GM18867 (cell line): ENCODE measurements at regions not wholly inside any gene's neighbourhood (a gene's known extent, or its start where the extent isn't known, plus 50 kb on each side); places are given as distances from the start of the nearest gene placed in this dataset.
"Not testable (repeated sequence)": the region's sequence is repeated elsewhere in the genome, so short reads cannot be mapped to it uniquely, and the experiment has no call there.

ENCODE experiments used
- ATAC-seq: cut with Tn5 transposase; IDR thresholded peaks from one replicate; pipeline ENCODE4 v1.9.1; 2021; ENCODE audit warnings: mild to moderate bottlenecking, moderate library complexity; ENCODE audit not compliant: unreplicated experiment

GRCh38 chr4:136007991-136008390 lies 1524.3 kb downstream of the PCDH18 start:
- ATAC-seq, result no peak

GRCh38 chr4:136002316-136002715 lies 1530.0 kb downstream of the PCDH18 start:
- ATAC-seq, result no peak

GRCh38 chr4:136001791-136002190 lies 1530.5 kb downstream of the PCDH18 start:
- ATAC-seq, result no peak

GRCh38 chr4:136000246-136000645 lies 1532.0 kb downstream of the PCDH18 start:
- no peak for ATAC-seq

GRCh38 chr4:135994360-135994759 lies 1537.9 kb downstream of the PCDH18 start:
- no peak for ATAC-seq

- no peak for ATAC-seq
Measured at GRCh38 chr4:135976860-135977259, 1555.4 kb downstream of the PCDH18 start.

- ATAC-seq, result no peak
Measured at GRCh38 chr4:135966936-135967335, 1565.4 kb downstream of the PCDH18 start.

GRCh38 chr4:135963009-135963408 lies 1569.3 kb downstream of the PCDH18 start:
- ATAC-seq, result no peak

- no peak for ATAC-seq
Measured at GRCh38 chr4:135949931-135950330, 1582.4 kb downstream of the PCDH18 start.

- no peak for ATAC-seq
Measured at GRCh38 chr4:135948797-135949196, 1583.5 kb downstream of the PCDH18 start.

GRCh38 chr4:135941671-135942070 lies 1590.6 kb downstream of the PCDH18 start:
- no peak for ATAC-seq

GRCh38 chr4:135934026-135934425 lies 1598.3 kb downstream of the PCDH18 start:
- ATAC-seq, result no peak

- ATAC-seq, result no peak
Measured at GRCh38 chr4:135927651-135928050, 1604.6 kb downstream of the PCDH18 start.

GRCh38 chr4:135921081-135921480 lies 1611.2 kb downstream of the PCDH18 start:
- ATAC-seq, result no peak

- no peak for ATAC-seq
Measured at GRCh38 chr4:135917011-135917410, 1615.3 kb downstream of the PCDH18 start.

- no peak for ATAC-seq
Measured at GRCh38 chr4:135900956-135901355, 1631.3 kb downstream of the PCDH18 start.

GRCh38 chr4:135864304-135864703 lies 1662.7 kb upstream of the PABPC4L start:
- ATAC-seq, result not testable (repeated sequence)

- no peak for ATAC-seq
Measured at GRCh38 chr4:135840781-135841180, 1639.2 kb upstream of the PABPC4L start.

- no peak for ATAC-seq
Measured at GRCh38 chr4:135839712-135840111, 1638.1 kb upstream of the PABPC4L start.

GRCh38 chr4:135838889-135839288 lies 1637.3 kb upstream of the PABPC4L start:
- no peak for ATAC-seq

GRCh38 chr4:135834471-135834870 lies 1632.9 kb upstream of the PABPC4L start:
- ATAC-seq, result no peak

- no peak for ATAC-seq
Measured at GRCh38 chr4:135833529-135833928, 1631.9 kb upstream of the PABPC4L start.

- ATAC-seq, result no peak
Measured at GRCh38 chr4:135824759-135825296, 1623.2 kb upstream of the PABPC4L start.
